GM23248 (cell line): ENCODE measurements at regions not wholly inside any gene's neighbourhood (a gene's known extent, or its start where the extent isn't known, plus 50 kb on each side); places are given as distances from the start of the nearest gene placed in this dataset.

Experiments
- EZH2 ChIP-seq: fragments of 200-600 bp; sonication (generic); IDR thresholded peaks from 2 replicates; pipeline ENCODE4 v1.6.1; 2018; ENCODE audit warnings: antibody characterized with exemption, mild to moderate bottlenecking; ENCODE audit not compliant: insufficient read depth, poor library complexity, severe bottlenecking
- EZH2phosphoT487 ChIP-seq: fragments of 200-600 bp; sonication (generic); IDR thresholded peaks from 2 replicates; pipeline ENCODE4 v1.6.1; 2018; ENCODE audit warnings: antibody characterized with exemption, moderate library complexity, mild to moderate bottlenecking, low read depth; ENCODE audit not compliant: insufficient read depth

DNA sequence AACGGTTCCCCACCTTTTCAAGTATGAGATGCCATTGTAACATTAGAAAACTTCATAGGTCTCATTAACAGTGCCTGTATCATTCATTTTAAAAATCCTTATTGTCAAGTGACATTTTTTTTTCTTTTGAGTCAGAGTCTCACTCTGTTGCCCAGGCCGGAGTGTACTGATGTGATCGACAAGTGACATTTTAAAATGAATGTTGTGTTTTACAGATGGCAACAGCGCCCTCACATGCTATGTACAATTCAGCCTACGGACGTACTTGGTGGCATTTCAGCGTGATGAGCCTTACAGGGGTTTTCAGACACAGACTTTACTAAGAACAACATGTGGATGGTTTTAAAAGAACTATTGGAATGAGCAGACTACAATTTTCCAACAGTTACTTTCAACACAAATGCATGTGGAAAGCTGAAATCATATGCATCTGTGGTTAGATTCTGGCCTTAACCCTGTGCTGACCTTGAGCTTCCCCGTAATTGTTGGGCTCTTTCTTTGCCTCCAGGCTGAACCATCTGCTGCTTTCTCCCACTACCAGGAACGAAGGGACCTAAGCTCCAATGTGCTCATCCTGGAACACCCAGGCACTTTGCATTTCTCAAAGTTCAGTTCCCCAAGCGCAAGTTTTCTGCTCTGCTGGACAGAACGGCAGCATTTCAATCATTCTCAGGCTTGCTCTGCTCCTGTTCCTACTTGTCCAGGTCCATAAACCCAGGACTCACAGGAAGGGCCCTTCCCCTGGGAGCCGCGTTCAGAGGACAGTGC, 119.9 kb upstream of the NDUFV2 start:
- TF ChIP-seq EZH2 = no peak
- no peak for TF ChIP-seq EZH2phosphoT487
